Body of pancreas (tissue), 4 donors: ENCODE measurements at regions not wholly inside any gene's neighbourhood (a gene's known extent, or its start where the extent isn't known, plus 50 kb on each side); places are given as distances from the start of the nearest gene placed in this dataset.

Experiments
- ATAC-seq: fragments of 150-250 bp; one replicate; pipeline ENCODE4 v1.9.1; 2016
- DNase-seq, 4 donors: peaks; one replicate each; pipeline ENCODE4 v3.0.0-alpha.2; 2019
- H3K27ac ChIP-seq, 4 donors: fragments of 200-600 bp; sonication (generic); 1 replicate in 3 of 4; 2 replicates in 1 of 4; pipeline versions ENCODE4 v1.5.1 to v1.6.1; 2016 to 2019; ENCODE audit warnings: mild to moderate bottlenecking in 1 of 4, mixed read lengths in 1 of 4, moderate library complexity in 1 of 4
- H3K27me3 ChIP-seq, 2 donors: fragments of 200-600 bp; sonication (generic); one replicate each; pipeline ENCODE4 v1.6.0; 2016; ENCODE audit warnings: mild to moderate bottlenecking in 1 of 2
- H3K36me3 ChIP-seq, 2 donors: fragments of 200-600 bp; sonication (generic); replicated peaks in 1 of 2; 2 replicates each; pipeline ENCODE4 v1.5.1; 2016; ENCODE audit warnings: low read depth in 2 of 2; ENCODE audit not compliant: insufficient read depth in 1 of 2
- H3K4me1 ChIP-seq: fragments of 200-600 bp; sonication (generic); one replicate; pipeline ENCODE4 v1.6.0; 2016
- H3K4me3 ChIP-seq, 2 donors: fragments of 200-600 bp; sonication (generic); 1 replicate in 1 of 2; 2 replicates in 1 of 2; pipeline ENCODE4 v1.5.1; 2016 to 2019
- H3K9me3 ChIP-seq, 3 donors: fragments of 200-600 bp; sonication (generic); 1 replicate in 2 of 3; 2 replicates in 1 of 3; pipeline ENCODE4 v1.5.1; 2016
- CTCF ChIP-seq, 7 experiments: fragments of 450-650 bp in 4 of 7; fragments of 200-600 bp in 3 of 7; sonication (generic) in 3 of 7; IDR thresholded peaks; one replicate each; pipeline ENCODE4 v1.5.1; 2016 to 2019; ENCODE audit warnings: antibody characterized with exemption in 7 of 7
- POLR2A ChIP-seq, 3 donors: fragments of 450-650 bp; IDR thresholded peaks; one replicate each; pipeline ENCODE4 v1.6.1; 2016; ENCODE audit warnings: antibody characterized with exemption in 3 of 3, mild to moderate bottlenecking in 2 of 3
- WGBS, 2 donors: methylation state at CpG; one replicate each; pipeline ENCODE4 v1.1.5; 2017; 5-methylcytosine and 5-hydroxymethylcytosine counted together
- intact Hi-C: fragments of 100-400 bp; cut with DNase I; formaldehyde crosslinking; loops from one replicate; pipeline ENCODE4 v1.15.1; 2023

- DNase-seq (no peak), ATAC-seq (no peak)
- WGBS, 2 donors, result 81 to 82% methylated on average over 3 of the region's 3 CpGs
- Histone ChIP-seq H3K4me1 (no peaks in the 10 kb centered on the region), H3K27ac (no peak overlapping the region), H3K4me3 (no peak overlapping the region), H3K36me3 (no peaks in the 10 kb centered on the region), H3K27me3 (no peaks in the 10 kb centered on the region), H3K9me3 (no peaks in the 10 kb centered on the region)
- intact Hi-C loops, result no loop called here
- TF ChIP-seq POLR2A (IDR thresholded peaks at IDR 0.05), result no peak
- TF ChIP-seq CTCF (IDR thresholded peaks at IDR 0.05), result no peak
Observed at GRCh38 chr20:7660165-7660564, 280.1 kb downstream of the HAO1 start.

GRCh38 chr20:7665376-7665775 is 274.9 kb downstream of the HAO1 start:
- Histone ChIP-seq H3K9me3 (no peaks in the 10 kb centered on the region), H3K36me3 (no peaks in the 10 kb centered on the region), H3K4me3 (no peak overlapping the region), H3K27ac (no peak overlapping the region), H3K27me3 (no peaks in the 10 kb centered on the region), H3K4me1 (no peaks in the 10 kb centered on the region)
- TF ChIP-seq CTCF (IDR thresholded peaks at IDR 0.05) (no peak), POLR2A (IDR thresholded peaks at IDR 0.05) (no peak)
- intact Hi-C loops, result no loop called here
- no peak for ATAC-seq
- 21 to 32% methylated on average over 2 of the region's 2 CpGs for WGBS, 2 donors
- DNase-seq, result no peak

- 29% methylated on average over 4 of the region's 4 CpGs for WGBS, 2 donors
- H3K4me3 ChIP-seq, result no peak overlapping the region
- H3K9me3 ChIP-seq, result no peaks in the 10 kb centered on the region
- ATAC-seq (no peak), DNase-seq (no peak)
- no peak overlapping the region for H3K27ac ChIP-seq
- no peaks in the 10 kb centered on the region for H3K36me3 ChIP-seq
- intact Hi-C loops, result no loop called here
- no peak for TF ChIP-seq POLR2A (IDR thresholded peaks at IDR 0.05)
- TF ChIP-seq CTCF (IDR thresholded peaks at IDR 0.05), result no peak
- no peaks in the 10 kb centered on the region for H3K4me1 ChIP-seq
- no peaks in the 10 kb centered on the region for H3K27me3 ChIP-seq
Observed at GRCh38 chr20:7667194-7667593, 273.1 kb downstream of the HAO1 start.

GRCh38 chr20:7672571-7672970 is 267.7 kb downstream of the HAO1 start:
- no peaks in the 10 kb centered on the region for H3K9me3 ChIP-seq
- WGBS, 2 donors, result 82 to 85% methylated on average over 7 of the region's 7 CpGs
- ATAC-seq, result no peak
- DNase-seq, result no peak
- no peaks in the 10 kb centered on the region for H3K4me1 ChIP-seq
- TF ChIP-seq CTCF (IDR thresholded peaks at IDR 0.05) (no peak), POLR2A (IDR thresholded peaks at IDR 0.05) (no peak)
- no peaks in the 10 kb centered on the region for H3K27me3 ChIP-seq
- intact Hi-C loops, result no loop called here
- H3K36me3 ChIP-seq, result no peaks in the 10 kb centered on the region
- H3K4me3 ChIP-seq, result no peak overlapping the region
- H3K27ac ChIP-seq, result no peak overlapping the region

GRCh38 chr20:7673841-7674240 is 266.4 kb downstream of the HAO1 start:
- Histone ChIP-seq H3K4me1 (no peaks in the 10 kb centered on the region), H3K27ac (no peak overlapping the region), H3K4me3 (no peak overlapping the region), H3K27me3 (no peaks in the 10 kb centered on the region), H3K36me3 (no peaks in the 10 kb centered on the region), H3K9me3 (no peaks in the 10 kb centered on the region)
- intact Hi-C loops, result no loop called here
- DNase-seq (no peak), ATAC-seq (no peak)
- WGBS, 2 donors, result 81% methylated on average over 2 of the region's 2 CpGs
- TF ChIP-seq CTCF (IDR thresholded peaks at IDR 0.05), result no peak
- no peak for TF ChIP-seq POLR2A (IDR thresholded peaks at IDR 0.05)
